Panc1 (cell line): ENCODE measurements at regions not wholly inside any gene's neighbourhood (a gene's known extent, or its start where the extent isn't known, plus 50 kb on each side); places are given as distances from the start of the nearest gene placed in this dataset.

ENCODE experiments used
- ATAC-seq: fragments of 200-7000 bp; cut with Tn5 transposase; 2 replicates; pipeline ENCODE4 v1.9.1; 2020; ENCODE audit warnings: mild to moderate bottlenecking, moderate library complexity
- BruUV-seq: library from RNA; stranded (reverse); fragments of 400-500 nt; replicated peaks from 2 replicates; lab custom pipeline; 2021; lab: Mats Ljungman, UMichigan
- CTCF ChIA-PET: fragments of 300-600 bp; sonication (Branson Sonifier 250); formaldehyde crosslinking; loops from one replicate; lab custom pipeline; 2022; ENCODE audit warnings: antibody characterized with exemption; lab: Charles Lee
- POLR2A ChIA-PET: fragments of 300-600 bp; sonication (Branson Sonifier 250); formaldehyde crosslinking; loops from one replicate; lab custom pipeline; 2022; ENCODE audit warnings: antibody characterized with exemption; lab: Charles Lee
- DNase-seq: peaks from one replicate; pipeline ENCODE4 v3.0.0-alpha.2; 2010; ENCODE audit warnings: low read depth, low spot score
- H3K27ac ChIP-seq: 2 replicates; pipeline ENCODE4 v1.5.1; 2011; ENCODE audit warnings: mild to moderate bottlenecking, low read length, inconsistent platforms
- H3K27me3 ChIP-seq: fragments of 200-500 bp; sonication (Bioruptor generic); 2 replicates; pipeline ENCODE4 v1.6.0; 2014; ENCODE audit warnings: low read length, inconsistent platforms; ENCODE audit not compliant: control insufficient read depth, insufficient read depth
- H3K36me3 ChIP-seq: fragments of 200-500 bp; sonication (Bioruptor generic); 2 replicates; pipeline ENCODE4 v1.5.1; 2014; ENCODE audit warnings: inconsistent platforms, mild to moderate bottlenecking, low read length, moderate library complexity; ENCODE audit not compliant: control insufficient read depth, insufficient read depth
- H3K4me1 ChIP-seq: 2 replicates; pipeline ENCODE4 v1.5.1; 2011; ENCODE audit warnings: inconsistent platforms, mild to moderate bottlenecking, low read length, moderate library complexity; ENCODE audit not compliant: control insufficient read depth, insufficient read depth
- H3K4me3 ChIP-seq, 2 experiments: 2 replicates each; pipeline ENCODE4 v1.5.1; 2011 to 2012; ENCODE audit warnings: low read depth in 2 of 2, low read length in 2 of 2, mild to moderate bottlenecking in 2 of 2, inconsistent platforms in 1 of 2, moderate library complexity in 1 of 2
- H3K9me3 ChIP-seq: fragments of 200-500 bp; sonication (Bioruptor generic); 2 replicates; pipeline ENCODE4 v1.5.1; 2014; ENCODE audit warnings: low read depth, mild to moderate bottlenecking, inconsistent platforms, low read length, moderate library complexity; ENCODE audit not compliant: control insufficient read depth, insufficient read depth
- CTCF ChIP-seq: fragments of 450-650 bp; IDR thresholded peaks from 2 replicates; pipeline ENCODE4 v1.5.1; 2017; ENCODE audit warnings: mild to moderate bottlenecking
- POLR2AphosphoS5 ChIP-seq: IDR thresholded peaks from 2 replicates; pipeline ENCODE4 v1.6.1; 2012; ENCODE audit warnings: mild to moderate bottlenecking, low read depth, low read length, moderate library complexity
- REST ChIP-seq, 2 experiments: IDR thresholded peaks; 2 replicates each; pipeline ENCODE4 v1.6.1; 2011 to 2012; ENCODE audit warnings: low read depth in 2 of 2, control low read depth in 1 of 2, low read length in 1 of 2, mild to moderate bottlenecking in 1 of 2, moderate library complexity in 1 of 2; ENCODE audit not compliant: insufficient read depth in 1 of 2
- SIN3A ChIP-seq: IDR thresholded peaks from 2 replicates; pipeline ENCODE4 v1.6.1; 2012; ENCODE audit warnings: low read depth, mild to moderate bottlenecking, low read length, moderate library complexity, borderline replicate concordance; ENCODE audit not compliant: insufficient read depth
- TCF7L2 ChIP-seq: IDR thresholded peaks from 2 replicates; pipeline ENCODE4 v1.6.1; 2011; ENCODE audit warnings: mild to moderate bottlenecking, low read depth, low read length, inconsistent platforms
- in situ Hi-C: cut with HindIII; loops from 2 replicates; pipeline ENCODE4 v1.10.0; 2016; ENCODE audit warnings: low sequenced_read_pairs, low pct_unique_long_range_greater_than_20kb
- intact Hi-C: fragments of 100-400 bp; cut with micrococcal nuclease; formaldehyde crosslinking; loops from one replicate; pipeline ENCODE4 v1.10.0; 2022; ENCODE audit not compliant: unreplicated experiment

GRCh38 chr7:106413446-106413845, 128.7 kb upstream of the NAMPT start:
- intact Hi-C loops (no loop called here), in situ Hi-C loops (no loop called here)
- H3K4me1 ChIP-seq = no peaks in the 10 kb centered on the region
- no peak overlapping the region for H3K4me3 ChIP-seq
- H3K9me3 ChIP-seq = peaks cover 7% of the 10 kb centered on the region
- CTCF ChIA-PET = no interaction called here
- no TSS peak for BruUV-seq
- H3K36me3 ChIP-seq = no peaks in the 10 kb centered on the region
- POLR2A ChIA-PET = no interaction called here
- ATAC-seq (no peak), DNase-seq (no peak)
- no peak for TF ChIP-seq SIN3A
- no peak for TF ChIP-seq REST (IDR thresholded peaks at IDR 0.05; ENCODE audit: insufficient read depth in 1 of 2, low read depth in 2 of 2, low read length in 1 of 2)
- no peak for TF ChIP-seq TCF7L2
- TF ChIP-seq CTCF = no peak
- TF ChIP-seq POLR2AphosphoS5 = no peak
- 0 out of 2 replicates have a peak, but pooled peaks cover 2% of the 10 kb centered on the region for H3K27me3 ChIP-seq
- H3K27ac ChIP-seq = no peak overlapping the region

DNA sequence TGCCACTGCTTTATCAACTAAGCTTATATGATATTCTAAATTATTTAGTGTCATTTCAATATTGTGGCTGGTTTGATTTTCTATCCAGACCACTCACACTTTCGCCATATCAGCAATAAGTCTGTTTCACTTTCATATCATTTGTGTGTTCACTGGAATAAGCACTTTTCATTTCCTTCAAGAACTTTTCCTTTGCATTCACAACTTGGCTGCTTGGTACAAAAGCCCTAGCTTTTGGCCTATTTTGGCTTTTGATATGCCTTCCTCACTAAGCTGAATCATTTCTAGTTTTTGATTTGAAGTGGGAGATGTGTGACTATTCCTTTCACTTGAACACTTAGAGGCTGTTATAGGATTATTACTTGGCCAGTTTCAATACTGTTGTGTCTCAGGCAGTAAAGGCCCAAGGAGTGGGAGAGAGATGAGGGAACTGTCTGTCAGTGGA, 120.9 kb upstream of the NAMPT start:
- Histone ChIP-seq H3K36me3 (no peaks in the 10 kb centered on the region), H3K9me3 (no peaks in the 10 kb centered on the region), H3K4me3 (no peak overlapping the region), H3K4me1 (no peaks in the 10 kb centered on the region), H3K27ac (no peak overlapping the region), H3K27me3 (peaks cover 7% of the 10 kb centered on the region)
- in situ Hi-C loops (no loop called here), intact Hi-C loops (no loop called here)
- BruUV-seq = no TSS peak
- ChIA-PET POLR2A (no interaction called here), CTCF (no interaction called here)
- no peak for TF ChIP-seq REST (IDR thresholded peaks at IDR 0.05; ENCODE audit: insufficient read depth in 1 of 2, low read depth in 2 of 2, low read length in 1 of 2)
- no peak for TF ChIP-seq TCF7L2
- TF ChIP-seq SIN3A = no peak
- TF ChIP-seq CTCF = no peak
- TF ChIP-seq POLR2AphosphoS5 = no peak
- DNase-seq = no peak
- no peak for ATAC-seq
